K562 (cell line): ENCODE measurements at regions not wholly inside any gene's neighbourhood (a gene's known extent, or its start where the extent isn't known, plus 50 kb on each side); places are given as distances from the start of the nearest gene placed in this dataset.

Experiments used
- HMG20B ChIP-seq: fragments of 250-450 bp; sonication (Bioruptor Pico); IDR thresholded peaks from 2 replicates; pipeline ENCODE4 v1.5.0; 2021; ENCODE audit warnings: mild to moderate bottlenecking
- TRIM25 ChIP-seq: fragments of 450-650 bp; IDR thresholded peaks from 2 replicates; pipeline ENCODE4 v1.7.0; 2016; ENCODE audit warnings: borderline replicate concordance
- ZNF347 ChIP-seq: fragments of 450-650 bp; formaldehyde crosslinking; IDR thresholded peaks from 2 replicates; pipeline ENCODE4 v1.4.0; 2020; ENCODE audit warnings: low read depth, mild to moderate bottlenecking, moderate library complexity
- TF ChIP-seq, protein P1 (sequence below), 2 experiments: fragments of 450-650 bp in 1 of 2; sonication (generic) in 1 of 2; formaldehyde crosslinking in 1 of 2; IDR thresholded peaks in 1 of 2; conservative IDR thresholded peaks in 1 of 2; 2 replicates each; pipeline versions ENCODE4 v1.6.1 to v1.8.1; 2016 to 2023; ENCODE audit warnings: mild to moderate bottlenecking in 2 of 2, moderate library complexity in 2 of 2, inconsistent platforms in 1 of 2, missing genetic modification reagents in 1 of 2
- TF ChIP-seq, protein P2 (sequence below): sonication (generic); formaldehyde crosslinking; IDR thresholded peaks from 2 replicates; pipeline ENCODE4 v1.8.0; 2022; ENCODE audit warnings: missing genetic modification reagents, mild to moderate bottlenecking, borderline replicate concordance

GRCh38 chr1:213680677-213681325 is 307.0 kb upstream of the PROX1 start (continued):
- TF ChIP-seq, protein P1, sequence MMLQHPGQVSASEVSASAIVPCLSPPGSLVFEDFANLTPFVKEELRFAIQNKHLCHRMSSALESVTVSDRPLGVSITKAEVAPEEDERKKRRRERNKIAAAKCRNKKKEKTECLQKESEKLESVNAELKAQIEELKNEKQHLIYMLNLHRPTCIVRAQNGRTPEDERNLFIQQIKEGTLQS (IDR thresholded peaks at IDR 0.05): no peak
- TF ChIP-seq, protein P1 (CRISPR knock-in tag; conservative IDR thresholded peaks at IDR 0.05): no peak
- no peak for TF ChIP-seq HMG20B (CRISPR knock-in tag)
- TF ChIP-seq, protein P2, sequence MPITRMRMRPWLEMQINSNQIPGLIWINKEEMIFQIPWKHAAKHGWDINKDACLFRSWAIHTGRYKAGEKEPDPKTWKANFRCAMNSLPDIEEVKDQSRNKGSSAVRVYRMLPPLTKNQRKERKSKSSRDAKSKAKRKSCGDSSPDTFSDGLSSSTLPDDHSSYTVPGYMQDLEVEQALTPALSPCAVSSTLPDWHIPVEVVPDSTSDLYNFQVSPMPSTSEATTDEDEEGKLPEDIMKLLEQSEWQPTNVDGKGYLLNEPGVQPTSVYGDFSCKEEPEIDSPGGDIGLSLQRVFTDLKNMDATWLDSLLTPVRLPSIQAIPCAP (CRISPR knock-in tag): no peak
- no peak for TF ChIP-seq TRIM25
- no peak for TF ChIP-seq ZNF347 (CRISPR knock-in tag)
